Endothelial cell of umbilical vein (primary cell): ENCODE measurements at regions not wholly inside any gene's neighbourhood (a gene's known extent, or its start where the extent isn't known, plus 50 kb on each side); places are given as distances from the start of the nearest gene placed in this dataset.

Experiments used
- BruUV-seq: library from RNA; stranded (reverse); fragments of 400-500 nt; replicated peaks from 2 replicates; lab custom pipeline; 2021; lab: Mats Ljungman, UMichigan
- CTCF ChIA-PET: fragments of 300-600, 350-600 bp; sonication (Branson Sonifier 250); formaldehyde crosslinking; loops from one replicate; lab custom pipeline; 2021; ENCODE audit warnings: antibody characterized with exemption, inconsistent platforms; lab: Charles Lee
- POLR2A ChIA-PET: fragments of 300-600, 350-600 bp; sonication (Branson Sonifier 250); formaldehyde crosslinking; loops from one replicate; lab custom pipeline; 2021; ENCODE audit warnings: antibody characterized with exemption, inconsistent platforms; lab: Charles Lee
- DNase-seq: peaks from one replicate; pipeline ENCODE4 v3.0.0-alpha.2; 2011; ENCODE audit warnings: low read depth, low spot score
- FAIRE-seq: peaks from 2 replicates; lab custom pipeline; 2011; peaks lifted over from hg19 to GRCh38; lab: Jason Lieb, UNC
- H2AFZ ChIP-seq: 2 replicates; pipeline ENCODE4 v1.6.0; 2012; ENCODE audit warnings: low read depth, low read length, control low read depth, inconsistent platforms
- H3K27ac ChIP-seq: 2 replicates; pipeline ENCODE4 v1.5.1; 2011; ENCODE audit warnings: low read depth, mild to moderate bottlenecking, control low read depth, low read length, moderate library complexity; ENCODE audit not compliant: insufficient read depth
- H3K27me3 ChIP-seq, 2 experiments: 2 replicates each; pipeline versions ENCODE4 v1.6.0 to v1.6.1; 2011; ENCODE audit warnings: low read length in 2 of 2, mixed read lengths in 1 of 2; ENCODE audit not compliant: control insufficient read depth in 2 of 2, insufficient read depth in 2 of 2
- H3K36me3 ChIP-seq, 2 experiments: 2 replicates in 1 of 2; 3 replicates in 1 of 2; pipeline ENCODE4 v1.5.1; 2011; ENCODE audit warnings: low read length in 2 of 2, mild to moderate bottlenecking in 1 of 2, moderate library complexity in 1 of 2; ENCODE audit not compliant: control insufficient read depth in 2 of 2, insufficient read depth in 2 of 2; ENCODE audit errors: extremely low read depth in 1 of 2
- H3K4me1 ChIP-seq: 3 replicates; pipeline ENCODE4 v1.5.1; 2011; ENCODE audit warnings: mild to moderate bottlenecking, low read length; ENCODE audit not compliant: control insufficient read depth, insufficient read depth; ENCODE audit errors: extremely low read depth
- H3K4me2 ChIP-seq: 2 replicates; pipeline ENCODE4 v1.6.1; 2011; ENCODE audit warnings: low read length, control low read depth, mixed read lengths; ENCODE audit not compliant: insufficient read depth
- H3K4me3 ChIP-seq, 3 experiments: fragments of 200-600 bp in 1 of 3; sonication (generic), shearing (Covaris generic) in 1 of 3; replicated peaks in 1 of 3; 2 replicates each; pipeline ENCODE4 v1.5.1; 2011 to 2016; ENCODE audit warnings: control low read depth in 3 of 3, low read length in 3 of 3, mild to moderate bottlenecking in 2 of 3, inconsistent platforms in 1 of 3, low read depth in 1 of 3, moderate library complexity in 1 of 3; ENCODE audit not compliant: insufficient read depth in 1 of 3
- H3K79me2 ChIP-seq: 2 replicates; pipeline ENCODE4 v1.6.0; 2012; ENCODE audit warnings: low read length, inconsistent platforms; ENCODE audit not compliant: control insufficient read depth, insufficient read depth
- H3K9ac ChIP-seq: replicated peaks from 2 replicates; pipeline ENCODE3; 2011; ENCODE audit warnings: low read length, control low read depth; ENCODE audit not compliant: insufficient read depth; ENCODE audit errors: extremely low read depth
- H3K9me1 ChIP-seq: replicated peaks from 3 replicates; pipeline ENCODE4 v1.6.0; 2011; ENCODE audit warnings: mild to moderate bottlenecking, low read length; ENCODE audit not compliant: control insufficient read depth, insufficient read depth; ENCODE audit errors: extremely low read depth
- H3K9me3 ChIP-seq: replicated peaks from 2 replicates; pipeline ENCODE4 v1.5.1; 2012; ENCODE audit warnings: low read length, inconsistent platforms; ENCODE audit not compliant: control insufficient read depth, insufficient read depth
- H4K20me1 ChIP-seq: replicated peaks from 2 replicates; pipeline ENCODE3; 2011; ENCODE audit warnings: mild to moderate bottlenecking, low read length; ENCODE audit not compliant: control insufficient read depth, insufficient read depth; ENCODE audit errors: extremely low read depth
- EZH2 ChIP-seq: IDR thresholded peaks from 2 replicates; pipeline ENCODE4 v1.6.1; 2012; ENCODE audit warnings: borderline replicate concordance, low read depth, mild to moderate bottlenecking, moderate library complexity, low read length, inconsistent platforms; ENCODE audit not compliant: severe bottlenecking
- FOS ChIP-seq: IDR thresholded peaks from 2 replicates; pipeline ENCODE4 v1.6.1; 2011; ENCODE audit warnings: mild to moderate bottlenecking, low read length, moderate library complexity, borderline replicate concordance; ENCODE audit not compliant: insufficient read depth
- GATA2 ChIP-seq: IDR thresholded peaks from 2 replicates; pipeline ENCODE4 v1.7.0; 2011; ENCODE audit warnings: low read depth, mild to moderate bottlenecking, moderate library complexity, mixed read lengths, low read length; ENCODE audit not compliant: insufficient read length, insufficient read depth
- JUN ChIP-seq: IDR thresholded peaks from 2 replicates; pipeline ENCODE4 v1.6.1; 2011; ENCODE audit warnings: borderline replicate concordance, low read depth; ENCODE audit not compliant: insufficient read length, insufficient read depth
- MYC ChIP-seq: IDR thresholded peaks from one replicate; pipeline ENCODE4 v1.6.1; 2011; ENCODE audit warnings: mild to moderate bottlenecking, low read depth, low read length
- POLR2A ChIP-seq: IDR thresholded peaks from 2 replicates; pipeline ENCODE4 v1.6.1; 2012; ENCODE audit warnings: low read depth, mild to moderate bottlenecking, control low read depth, low read length
- POLR2AphosphoS5 ChIP-seq: IDR thresholded peaks from 2 replicates; pipeline ENCODE4 v1.6.1; 2012; ENCODE audit warnings: low read depth, mild to moderate bottlenecking, control low read depth, low read length, moderate library complexity; ENCODE audit not compliant: insufficient read depth
- dilution Hi-C: fragments of 300-500 bp; cut with MboI; formaldehyde crosslinking; loops from one replicate; pipeline ENCODE4 v1.15.0; 2019; ENCODE audit warnings: low sequenced_read_pairs; ENCODE audit not compliant: extremely low pct_ligation_motif_present
- intact Hi-C: fragments of 100-400 bp; cut with micrococcal nuclease; formaldehyde crosslinking; loops from one replicate; pipeline ENCODE4 v1.10.0; 2022
- TF ChIP-seq, protein P1 (sequence below): IDR thresholded peaks from 2 replicates; pipeline ENCODE4 v1.6.1; 2011; ENCODE audit not compliant: insufficient read depth, insufficient read length
- TF ChIP-seq, protein P2 (sequence below), 2 donors: IDR thresholded peaks; 1 replicate in 1 of 2; 2 replicates in 1 of 2; pipeline ENCODE4 v1.5.1; 2011; ENCODE audit warnings: low read length in 2 of 2, mild to moderate bottlenecking in 2 of 2, moderate library complexity in 2 of 2, control low read depth in 1 of 2, inconsistent platforms in 1 of 2, low read depth in 1 of 2; ENCODE audit not compliant: insufficient read depth in 1 of 2; ENCODE audit errors: extremely low read depth in 1 of 2

DNA sequence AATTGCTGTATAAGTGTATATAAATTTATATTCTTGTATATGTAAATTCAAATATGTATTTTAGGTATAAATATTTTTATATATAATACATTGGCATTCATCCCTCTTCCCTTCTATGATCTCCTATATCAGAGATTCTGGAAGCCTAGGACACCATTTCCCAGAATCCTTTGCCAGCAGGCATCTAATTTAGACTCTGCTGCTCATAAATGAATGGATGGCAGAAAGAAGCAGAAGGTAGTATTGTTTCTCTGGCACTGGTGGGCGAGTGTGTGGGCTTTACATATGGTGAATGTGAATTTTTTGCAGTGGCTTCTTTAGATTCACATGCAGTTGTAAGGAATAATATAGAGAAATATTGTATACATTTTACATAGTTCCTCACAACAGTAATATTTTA, 215.2 kb upstream of the THSD7B start:
- H3K27me3 ChIP-seq = no peaks in the 10 kb centered on the region
- H3K9ac ChIP-seq = no peak overlapping the region
- no peaks in the 10 kb centered on the region for H4K20me1 ChIP-seq
- intact Hi-C loops (no loop called here), dilution Hi-C loops (no loop called here)
- no peaks in the 10 kb centered on the region for H3K4me1 ChIP-seq
- TF ChIP-seq, protein P1, sequence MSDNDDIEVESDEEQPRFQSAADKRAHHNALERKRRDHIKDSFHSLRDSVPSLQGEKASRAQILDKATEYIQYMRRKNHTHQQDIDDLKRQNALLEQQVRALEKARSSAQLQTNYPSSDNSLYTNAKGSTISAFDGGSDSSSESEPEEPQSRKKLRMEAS = no peak
- TF ChIP-seq, protein P2, sequence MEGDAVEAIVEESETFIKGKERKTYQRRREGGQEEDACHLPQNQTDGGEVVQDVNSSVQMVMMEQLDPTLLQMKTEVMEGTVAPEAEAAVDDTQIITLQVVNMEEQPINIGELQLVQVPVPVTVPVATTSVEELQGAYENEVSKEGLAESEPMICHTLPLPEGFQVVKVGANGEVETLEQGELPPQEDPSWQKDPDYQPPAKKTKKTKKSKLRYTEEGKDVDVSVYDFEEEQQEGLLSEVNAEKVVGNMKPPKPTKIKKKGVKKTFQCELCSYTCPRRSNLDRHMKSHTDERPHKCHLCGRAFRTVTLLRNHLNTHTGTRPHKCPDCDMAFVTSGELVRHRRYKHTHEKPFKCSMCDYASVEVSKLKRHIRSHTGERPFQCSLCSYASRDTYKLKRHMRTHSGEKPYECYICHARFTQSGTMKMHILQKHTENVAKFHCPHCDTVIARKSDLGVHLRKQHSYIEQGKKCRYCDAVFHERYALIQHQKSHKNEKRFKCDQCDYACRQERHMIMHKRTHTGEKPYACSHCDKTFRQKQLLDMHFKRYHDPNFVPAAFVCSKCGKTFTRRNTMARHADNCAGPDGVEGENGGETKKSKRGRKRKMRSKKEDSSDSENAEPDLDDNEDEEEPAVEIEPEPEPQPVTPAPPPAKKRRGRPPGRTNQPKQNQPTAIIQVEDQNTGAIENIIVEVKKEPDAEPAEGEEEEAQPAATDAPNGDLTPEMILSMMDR (IDR thresholded peaks at IDR 0.05; ENCODE audit: extremely low read depth in 1 of 2, insufficient read depth in 1 of 2, low read depth in 1 of 2, low read length in 2 of 2) = no peak
- no peak for TF ChIP-seq POLR2AphosphoS5
- no peak for TF ChIP-seq POLR2A
- no peak for TF ChIP-seq JUN
- TF ChIP-seq EZH2 = no peak
- no peak for TF ChIP-seq MYC
- no peak for TF ChIP-seq FOS
- TF ChIP-seq GATA2 = no peak
- CTCF ChIA-PET = no interaction called here
- H3K4me3 ChIP-seq = no peak overlapping the region
- no peak overlapping the region for H2AFZ ChIP-seq
- no peak overlapping the region for H3K27ac ChIP-seq
- peaks cover 3% of the 10 kb centered on the region for H3K9me3 ChIP-seq
- no peak for DNase-seq
- BruUV-seq = no TSS peak
- no peaks in the 10 kb centered on the region for H3K9me1 ChIP-seq
- H3K79me2 ChIP-seq = no peaks in the 10 kb centered on the region
- no peaks in the 10 kb centered on the region for H3K36me3 ChIP-seq
- FAIRE-seq = no peak
- H3K4me2 ChIP-seq = no peak overlapping the region
- POLR2A ChIA-PET = no interaction called here
